IMR-90 (cell line): ENCODE measurements at regions not wholly inside any gene's neighbourhood (a gene's known extent, or its start where the extent isn't known, plus 50 kb on each side); places are given as distances from the start of the nearest gene placed in this dataset.

Experiments used
- ATAC-seq: fragments of 200-7000 bp; cut with Tn5 transposase; 2 replicates; pipeline ENCODE4 v1.9.1; 2020; ENCODE audit warnings: low read depth, mild to moderate bottlenecking, moderate library complexity
- BruUV-seq: library from RNA; stranded (reverse); fragments of 400-500 nt; replicated peaks from 2 replicates; lab custom pipeline; 2021; lab: Mats Ljungman, UMichigan
- CTCF ChIA-PET: fragments of 300-600 bp; formaldehyde crosslinking; extraction: SDS; loops from one replicate; lab custom pipeline; 2021; ENCODE audit warnings: antibody characterized with exemption; lab: Yijun Ruan, JAX
- POLR2A ChIA-PET: fragments of 300-600 bp; sonication (Branson Sonifier 250); formaldehyde crosslinking; loops from one replicate; lab custom pipeline; 2022; ENCODE audit warnings: antibody characterized with exemption; ENCODE audit not compliant: unreplicated experiment; lab: Charles Lee
- DNase-seq: peaks from one replicate; pipeline ENCODE4 v3.0.0; 2013
- H2AFZ ChIP-seq: replicated peaks from 2 replicates; pipeline ENCODE3; 2013; ENCODE audit warnings: low read length, mild to moderate bottlenecking; ENCODE audit not compliant: poor library complexity
- H2AK5ac ChIP-seq: 2 replicates; pipeline ENCODE4 v1.6.1; 2013; ENCODE audit warnings: low read depth, low read length, inconsistent platforms
- H2AK9ac ChIP-seq: replicated peaks from 2 replicates; pipeline ENCODE3; 2013; ENCODE audit warnings: mild to moderate bottlenecking, low read depth, low read length, moderate library complexity; ENCODE audit not compliant: poor library complexity
- H2BK120ac ChIP-seq: 2 replicates; pipeline ENCODE4 v1.6.1; 2013; ENCODE audit warnings: low read depth, low read length, inconsistent platforms
- H2BK15ac ChIP-seq: 3 replicates; pipeline ENCODE4 v1.6.1; 2013; ENCODE audit warnings: low read depth, low read length, inconsistent platforms
- H2BK20ac ChIP-seq: 2 replicates; pipeline ENCODE4 v1.6.1; 2013; ENCODE audit warnings: low read depth, mild to moderate bottlenecking, inconsistent platforms, low read length, moderate library complexity
- H2BK5ac ChIP-seq: 2 replicates; pipeline ENCODE4 v1.6.1; 2013; ENCODE audit warnings: mild to moderate bottlenecking, low read depth, low read length, inconsistent platforms; ENCODE audit not compliant: poor library complexity, severe bottlenecking
- H3K14ac ChIP-seq: replicated peaks from 2 replicates; pipeline ENCODE4 v1.6.1; 2013; ENCODE audit warnings: low read depth, low read length, inconsistent platforms
- H3K18ac ChIP-seq: 2 replicates; pipeline ENCODE4 v1.6.1; 2013; ENCODE audit warnings: low read depth, low read length, control low read depth
- H3K23ac ChIP-seq: 2 replicates; pipeline ENCODE4 v1.6.1; 2013; ENCODE audit warnings: low read depth, low read length, inconsistent platforms
- H3K27ac ChIP-seq: 2 replicates; pipeline ENCODE4 v1.5.1; 2013; ENCODE audit warnings: mild to moderate bottlenecking, control low read depth, low read length; ENCODE audit not compliant: insufficient read depth
- H3K27me3 ChIP-seq: 2 replicates; pipeline ENCODE4 v1.6.1; 2013; ENCODE audit warnings: low read length; ENCODE audit not compliant: control insufficient read depth, insufficient read depth
- H3K36me3 ChIP-seq: 2 replicates; pipeline ENCODE4 v1.6.1; 2013; ENCODE audit warnings: low read length, mixed read lengths; ENCODE audit not compliant: control insufficient read depth, insufficient read depth
- H3K4ac ChIP-seq: 2 replicates; pipeline ENCODE4 v1.6.1; 2013; ENCODE audit warnings: low read depth, low read length, inconsistent platforms
- H3K4me1 ChIP-seq: 2 replicates; pipeline ENCODE4 v1.6.1; 2013; ENCODE audit warnings: low read length, mixed read lengths; ENCODE audit not compliant: control insufficient read depth, insufficient read depth
- H3K4me2 ChIP-seq: 2 replicates; pipeline ENCODE4 v1.6.1; 2013; ENCODE audit warnings: low read depth, mild to moderate bottlenecking, control low read depth, low read length, moderate library complexity
- H3K4me3 ChIP-seq: 2 replicates; pipeline ENCODE4 v1.5.1; 2013; ENCODE audit warnings: low read depth, mild to moderate bottlenecking, control low read depth, low read length, moderate library complexity; ENCODE audit not compliant: insufficient read depth
- H3K56ac ChIP-seq: 2 replicates; pipeline ENCODE4 v1.6.1; 2013; ENCODE audit warnings: low read length, inconsistent platforms; ENCODE audit not compliant: insufficient read depth; ENCODE audit errors: extremely low read depth
- H3K79me1 ChIP-seq, 2 experiments: 2 replicates each; pipeline ENCODE4 v1.6.1; 2013; ENCODE audit warnings: low read length in 2 of 2, inconsistent platforms in 1 of 2, low read depth in 1 of 2
- H3K9ac ChIP-seq: 2 replicates; pipeline ENCODE4 v1.6.1; 2013; ENCODE audit warnings: low read depth, low read length, control low read depth
- H3K9me1 ChIP-seq: 2 replicates; pipeline ENCODE4 v1.6.1; 2013; ENCODE audit warnings: low read length, inconsistent platforms; ENCODE audit not compliant: insufficient read depth
- H3K9me3 ChIP-seq: 2 replicates; pipeline ENCODE4 v1.6.1; 2013; ENCODE audit warnings: low read length; ENCODE audit not compliant: control insufficient read depth, insufficient read depth
- H4K20me1 ChIP-seq: 2 replicates; pipeline ENCODE4 v1.6.1; 2013; ENCODE audit warnings: low read length, inconsistent platforms; ENCODE audit not compliant: insufficient read depth
- H4K5ac ChIP-seq: 2 replicates; pipeline ENCODE4 v1.6.1; 2013; ENCODE audit warnings: mild to moderate bottlenecking, low read depth, low read length, control low read depth
- H4K8ac ChIP-seq, 2 experiments: 2 replicates each; pipeline ENCODE4 v1.6.1; 2013; ENCODE audit warnings: low read depth in 2 of 2, low read length in 2 of 2, control low read depth in 1 of 2, inconsistent platforms in 1 of 2
- H4K91ac ChIP-seq: 2 replicates; pipeline ENCODE4 v1.6.1; 2013; ENCODE audit warnings: low read depth, low read length, inconsistent platforms; ENCODE audit not compliant: insufficient read depth
- CEBPB ChIP-seq: IDR thresholded peaks from 2 replicates; pipeline ENCODE4 v1.6.1; 2012; ENCODE audit warnings: low read depth, low read length, improper control_type of control experiment
- CHD1 ChIP-seq: IDR thresholded peaks from 2 replicates; pipeline ENCODE4 v1.6.1; 2012; ENCODE audit warnings: low read depth, low read length, improper control_type of control experiment
- CTCF ChIP-seq: conservative IDR thresholded peaks from 2 replicates; pipeline ENCODE4 v1.5.1; 2012; ENCODE audit warnings: mild to moderate bottlenecking, low read depth, low read length, improper control_type of control experiment
- ELK1 ChIP-seq: fragments of 150-350 bp; IDR thresholded peaks from 2 replicates; pipeline ENCODE4 v1.6.1; 2016; ENCODE audit warnings: low read depth, mild to moderate bottlenecking, low read length, moderate library complexity, borderline replicate concordance
- MAZ ChIP-seq: IDR thresholded peaks from 2 replicates; pipeline ENCODE4 v1.6.1; 2012; ENCODE audit warnings: low read depth, mild to moderate bottlenecking, low read length, improper control_type of control experiment, moderate library complexity, borderline replicate concordance
- MXI1 ChIP-seq: IDR thresholded peaks from 2 replicates; pipeline ENCODE4 v1.6.1; 2012; ENCODE audit warnings: low read depth, mild to moderate bottlenecking, low read length, moderate library complexity, borderline replicate concordance
- NFE2L2 ChIP-seq: fragments of 150-350 bp; IDR thresholded peaks from 2 replicates; pipeline ENCODE4 v1.6.1; 2016; ENCODE audit warnings: low read depth, mild to moderate bottlenecking, low read length
- RAD21 ChIP-seq: IDR thresholded peaks from 2 replicates; pipeline ENCODE4 v1.6.1; 2012; ENCODE audit warnings: low read length, improper control_type of control experiment
- RCOR1 ChIP-seq: IDR thresholded peaks from 2 replicates; pipeline ENCODE4 v1.6.1; 2012; ENCODE audit warnings: mild to moderate bottlenecking, low read length, improper control_type of control experiment; ENCODE audit not compliant: insufficient replicate concordance
- RFX5 ChIP-seq: IDR thresholded peaks from 2 replicates; pipeline ENCODE4 v1.8.0; 2012; ENCODE audit warnings: low read depth, mild to moderate bottlenecking, low read length, moderate library complexity
- SMC3 ChIP-seq: fragments of 150-350 bp; IDR thresholded peaks from 2 replicates; pipeline ENCODE4 v1.6.1; 2016; ENCODE audit warnings: low read depth, mild to moderate bottlenecking, antibody characterized with exemption, low read length, moderate library complexity
- USF2 ChIP-seq: fragments of 150-350 bp; IDR thresholded peaks from 2 replicates; pipeline ENCODE4 v1.6.1; 2017; ENCODE audit warnings: mild to moderate bottlenecking, antibody characterized with exemption, low read length, low read depth
- WGBS, 2 experiments: methylation state at CpG; one replicate each; pipeline versions ENCODE4 v1.1.5 to v1.1.7; 2013; ENCODE audit warnings: missing lambda C conversion rate in 2 of 2; ENCODE audit not compliant: insufficient read length in 1 of 2; ENCODE audit errors: extremely low coverage in 2 of 2; 5-methylcytosine and 5-hydroxymethylcytosine counted together
- dilution Hi-C: fragments of 300-500 bp; cut with HindIII; formaldehyde crosslinking; loops from one replicate; pipeline ENCODE4 v1.14.3; 2018; ENCODE audit warnings: low sequenced_read_pairs; ENCODE audit not compliant: unreplicated experiment
- in situ Hi-C: fragments of 300-500 bp; cut with MboI; formaldehyde crosslinking; loops from 3 replicates; pipeline ENCODE4 v1.14.3; 2019; ENCODE audit warnings: low sequenced_read_pairs, inconsistent platforms, mixed read lengths
- intact Hi-C: fragments of 100-400 bp; cut with micrococcal nuclease; formaldehyde crosslinking; loops from 2 replicates; pipeline ENCODE4 v1.10.0; 2022

- H3K4me1 ChIP-seq, result no peaks in the 10 kb centered on the region
- CTCF ChIA-PET, result no interaction called here
- H3K56ac ChIP-seq, result no peak overlapping the region
- H2BK20ac ChIP-seq, result no peak overlapping the region
- no TSS peak for BruUV-seq
- no peak overlapping the region for H3K4ac ChIP-seq
- H2AK9ac ChIP-seq, result no peak overlapping the region
- H4K5ac ChIP-seq, result no peak overlapping the region
- intact Hi-C loops, result no loop called here
- no peak overlapping the region for H2AFZ ChIP-seq
- TF ChIP-seq MXI1 (no peak), CTCF (no peak), SMC3 (no peak), ELK1 (no peak), USF2 (no peak), RCOR1 (no peak), NFE2L2 (no peak), CEBPB (no peak), MAZ (no peak), RAD21 (no peak), CHD1 (no peak), RFX5 (no peak)
- no peak for ATAC-seq
- H3K36me3 ChIP-seq, result no peaks in the 10 kb centered on the region
- H3K9me1 ChIP-seq, result no peaks in the 10 kb centered on the region
- no peak overlapping the region for H2AK5ac ChIP-seq
- H2BK5ac ChIP-seq, result no peak overlapping the region
- no peak overlapping the region for H4K8ac ChIP-seq
- H3K27me3 ChIP-seq, result no peaks in the 10 kb centered on the region
- in situ Hi-C loops, result no loop called here
- dilution Hi-C loops, result no loop called here
- no peak overlapping the region for H3K23ac ChIP-seq
- H3K27ac ChIP-seq, result no peak overlapping the region
- H3K4me2 ChIP-seq, result no peak overlapping the region
- H2BK120ac ChIP-seq, result no peak overlapping the region
- H3K79me1 ChIP-seq, result no peaks in the 10 kb centered on the region
- no peak overlapping the region for H3K14ac ChIP-seq
- DNase-seq, result no peak
- no peaks in the 10 kb centered on the region for H4K20me1 ChIP-seq
- no peak overlapping the region for H3K4me3 ChIP-seq
- H3K9me3 ChIP-seq, result no peaks in the 10 kb centered on the region
- H2BK15ac ChIP-seq, result no peak overlapping the region
- no peak overlapping the region for H3K18ac ChIP-seq
- H3K9ac ChIP-seq, result no peak overlapping the region
- H4K91ac ChIP-seq, result no peak overlapping the region
- WGBS, 2 experiments, result 89% methylated on average over 3 of the region's 4 CpGs; no CpG with 5 or more reads in 1 of the 2 experiments
- POLR2A ChIA-PET, result no interaction called here
Observed at GRCh38 chr11:87810486-87810885, 364.8 kb downstream of the RAB38 start.
